Activated T-helper 1 cell treated with Interleukin-2 at 50 U/mL for 16 hours (primary cell): ENCODE measurements at regions not wholly inside any gene's neighbourhood (a gene's known extent, or its start where the extent isn't known, plus 50 kb on each side); places are given as distances from the start of the nearest gene placed in this dataset.

Experiments
- DNase-seq: peaks from one replicate; pipeline ENCODE4 v3.0.0-alpha.2; 2020; ENCODE audit warnings: low read depth

GRCh38 chr4:26105337-26105736 is 191.3 kb downstream of the SMIM20 start:
- DNase-seq, result no peak

DNA sequence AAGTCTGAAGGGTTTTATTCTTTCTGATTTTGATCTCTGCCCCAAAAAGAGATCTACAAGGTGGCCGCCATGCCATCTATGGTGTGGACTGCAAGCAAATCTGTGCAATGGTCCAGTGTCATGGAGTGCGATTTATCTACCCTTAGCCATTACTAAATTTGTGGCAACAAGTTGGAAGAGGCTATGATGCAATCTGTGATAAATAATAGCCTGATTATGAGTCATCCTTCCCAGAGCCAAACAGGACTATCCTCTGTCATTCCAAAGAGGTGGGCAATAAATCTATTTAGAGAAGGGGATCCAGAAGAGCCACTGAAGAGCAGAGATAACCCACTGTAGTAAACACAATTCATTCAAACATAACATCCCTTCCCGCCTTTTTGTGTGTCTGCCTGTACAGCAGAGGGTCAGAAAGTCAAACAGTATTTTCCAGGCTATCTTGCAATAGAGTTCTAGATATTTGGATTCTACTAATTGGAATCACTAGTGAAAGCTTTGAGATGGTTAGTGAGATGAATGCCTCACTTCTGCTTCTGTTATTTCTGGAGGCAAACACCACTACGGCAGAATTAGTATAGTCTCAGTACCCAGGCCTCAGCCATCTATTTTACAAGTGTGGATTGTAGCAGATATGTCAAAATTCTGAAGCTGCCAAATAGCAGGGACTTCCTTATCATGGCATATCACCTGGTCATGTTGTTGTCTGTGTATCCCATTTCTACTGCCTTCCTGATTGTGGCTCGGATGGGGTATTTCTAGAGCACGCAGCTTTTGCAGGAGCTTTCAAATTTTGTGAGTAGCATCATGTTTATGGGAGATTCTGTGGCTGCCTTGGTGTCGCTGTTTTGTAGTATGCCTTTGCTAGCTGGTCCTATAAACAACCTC is 192.0 kb downstream of the SMIM20 start:
- DNase-seq, result no peak

DNA sequence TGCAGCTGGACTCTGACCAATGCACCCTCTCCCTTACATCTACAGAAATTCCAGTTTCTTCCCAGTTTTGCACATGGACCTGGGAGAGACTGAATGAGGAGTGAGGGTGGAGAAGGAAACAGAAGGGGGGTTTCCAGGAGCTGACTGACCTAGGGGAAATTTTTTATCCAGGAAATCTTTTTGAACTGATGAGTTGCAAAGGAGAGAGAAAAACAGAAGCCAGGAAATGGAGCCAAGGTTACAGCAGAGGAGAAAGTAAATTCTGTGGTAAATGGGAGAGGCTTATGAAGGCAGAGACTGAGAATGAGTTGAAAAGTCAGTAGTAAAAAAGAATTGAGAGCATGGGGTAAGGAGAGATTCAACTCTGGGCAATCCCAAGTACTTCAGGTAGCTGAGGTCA is 192.8 kb downstream of the SMIM20 start:
- no peak for DNase-seq

- no peak for DNase-seq
These were observed 194.0 kb downstream of the SMIM20 start for GRCh38 chr4:26108054-26108453.

DNA sequence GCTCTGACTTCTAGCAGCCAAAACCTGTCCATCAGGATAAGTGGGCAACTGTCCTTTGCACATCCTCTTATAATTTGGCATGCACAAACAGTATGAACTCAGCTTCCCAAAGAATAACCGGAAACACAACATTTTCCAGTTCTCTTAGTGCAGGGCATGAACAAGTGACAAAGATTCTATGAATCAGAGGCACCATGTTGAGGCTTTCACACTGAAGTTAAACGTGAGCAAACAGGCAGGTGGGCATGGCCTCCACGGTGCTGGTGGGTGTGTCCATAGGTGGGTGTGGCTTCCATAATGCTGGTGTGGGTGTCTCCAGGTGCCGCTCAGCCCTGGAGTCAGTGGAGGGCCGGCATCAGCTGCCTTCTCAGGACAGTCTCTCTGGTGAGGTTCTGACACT is 196.5 kb downstream of the SMIM20 start:
- no peak for DNase-seq

GRCh38 chr4:26113339-26113940 is 199.4 kb downstream of the SMIM20 start:
- no peak for DNase-seq

DNA sequence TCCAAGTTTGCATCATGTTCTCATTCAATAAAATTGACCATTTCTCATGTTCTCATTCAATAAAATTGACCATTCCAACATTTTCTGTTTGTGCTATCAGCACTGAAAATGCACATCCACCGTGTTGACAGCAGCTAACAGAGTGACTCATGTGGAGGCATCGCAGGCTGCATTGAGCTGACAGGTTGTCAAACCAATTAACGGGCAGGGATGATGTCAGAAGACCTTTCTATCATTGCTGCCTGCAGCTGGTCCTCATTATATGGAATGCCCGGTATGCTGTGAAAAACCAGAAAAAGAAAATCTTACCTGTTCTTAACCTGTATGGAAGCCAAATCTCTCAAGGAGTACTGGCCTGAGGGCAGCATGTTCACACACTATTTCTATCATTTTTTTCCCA is 202.0 kb downstream of the SMIM20 start:
- DNase-seq, result no peak

DNA sequence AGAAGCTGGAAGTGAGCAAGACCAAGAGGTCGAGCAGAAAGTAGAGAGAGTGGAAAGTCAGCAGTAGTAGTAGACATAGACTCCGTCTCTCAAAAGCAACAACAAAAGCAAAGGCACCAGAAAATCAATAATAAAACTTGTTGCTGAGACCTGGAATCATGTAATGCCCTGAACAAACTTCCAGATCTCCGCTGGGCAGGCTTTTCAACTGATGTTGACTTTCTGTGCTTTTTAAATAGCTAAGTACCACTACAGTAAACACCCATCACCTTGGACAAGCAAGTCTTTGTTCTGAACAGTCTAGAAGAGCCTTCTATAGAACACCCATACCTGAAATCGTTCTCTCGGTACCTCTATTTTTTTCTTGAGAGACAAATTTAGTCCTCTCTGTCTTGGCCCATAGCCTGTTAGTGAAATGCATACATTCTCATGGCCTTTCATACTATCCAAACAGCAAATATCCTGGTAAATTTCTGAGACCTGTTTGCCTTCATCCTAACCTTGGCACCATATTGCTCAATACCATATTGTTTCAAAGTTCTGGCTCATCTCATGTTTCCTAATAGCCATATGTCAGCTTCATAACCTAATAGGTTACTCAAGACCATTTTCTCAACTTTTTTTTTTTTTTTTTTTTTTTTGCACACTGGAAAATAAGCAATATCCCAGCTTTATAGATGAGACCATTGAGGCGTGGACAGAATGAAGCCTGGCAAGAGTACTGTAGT is 200.6 kb upstream of the RBPJ start:
- DNase-seq, result no peak

DNA sequence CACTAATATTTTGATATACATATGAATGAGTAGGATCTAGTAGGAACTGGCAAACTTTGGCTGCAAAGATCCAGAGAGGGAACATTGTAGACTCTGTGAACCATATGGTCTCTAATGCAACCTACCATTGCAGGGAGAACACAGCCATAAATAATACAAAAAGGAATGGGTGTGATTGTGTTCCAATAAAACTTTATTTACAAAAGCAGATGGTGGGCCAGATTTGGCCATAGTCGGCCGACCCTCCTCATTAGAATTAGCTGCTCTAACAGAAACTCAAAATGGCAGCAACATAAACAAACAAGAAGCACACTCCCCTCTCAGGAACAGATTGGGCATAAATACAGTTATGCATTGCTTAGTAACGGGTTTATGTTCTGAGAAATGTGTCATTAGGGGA is 198.1 kb upstream of the RBPJ start:
- DNase-seq, result no peak

- no peak for DNase-seq
These were observed 196.0 kb upstream of the RBPJ start for GRCh38 chr4:26124753-26125321.

DNA sequence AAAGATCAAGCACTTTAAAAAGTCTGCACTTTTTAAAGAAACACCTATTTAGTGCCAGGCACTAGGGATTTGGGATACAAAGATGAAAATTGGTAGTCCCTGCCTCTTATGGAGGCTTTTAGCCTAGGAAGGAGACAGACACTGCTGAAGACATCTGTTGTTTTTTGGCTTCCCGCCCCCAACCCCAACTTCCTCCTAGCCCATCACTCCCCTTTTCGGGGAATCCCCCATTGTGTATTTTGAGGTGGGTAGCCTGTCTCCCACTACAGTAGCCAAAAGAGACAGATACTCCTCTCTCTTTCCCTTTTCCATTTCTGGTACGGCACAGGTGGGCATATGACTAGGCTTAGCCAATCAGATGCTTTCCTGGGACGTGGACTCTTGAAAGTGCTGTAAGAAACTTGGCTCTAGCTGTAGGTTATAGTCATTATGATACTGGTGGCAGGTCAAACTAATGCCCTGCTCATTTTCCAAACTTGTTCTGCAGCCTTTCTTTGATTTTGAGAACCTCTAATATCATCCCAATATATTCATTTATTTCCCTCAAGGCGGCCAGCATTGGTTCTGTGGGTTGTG is 194.6 kb upstream of the RBPJ start:
- no peak for DNase-seq

- no peak for DNase-seq
These were observed 193.8 kb upstream of the RBPJ start for GRCh38 chr4:26126994-26127393.

GRCh38 chr4:26127851-26128337 is 192.9 kb upstream of the RBPJ start:
- no peak for DNase-seq

GRCh38 chr4:26130173-26130572 is 190.6 kb upstream of the RBPJ start:
- no peak for DNase-seq

DNA sequence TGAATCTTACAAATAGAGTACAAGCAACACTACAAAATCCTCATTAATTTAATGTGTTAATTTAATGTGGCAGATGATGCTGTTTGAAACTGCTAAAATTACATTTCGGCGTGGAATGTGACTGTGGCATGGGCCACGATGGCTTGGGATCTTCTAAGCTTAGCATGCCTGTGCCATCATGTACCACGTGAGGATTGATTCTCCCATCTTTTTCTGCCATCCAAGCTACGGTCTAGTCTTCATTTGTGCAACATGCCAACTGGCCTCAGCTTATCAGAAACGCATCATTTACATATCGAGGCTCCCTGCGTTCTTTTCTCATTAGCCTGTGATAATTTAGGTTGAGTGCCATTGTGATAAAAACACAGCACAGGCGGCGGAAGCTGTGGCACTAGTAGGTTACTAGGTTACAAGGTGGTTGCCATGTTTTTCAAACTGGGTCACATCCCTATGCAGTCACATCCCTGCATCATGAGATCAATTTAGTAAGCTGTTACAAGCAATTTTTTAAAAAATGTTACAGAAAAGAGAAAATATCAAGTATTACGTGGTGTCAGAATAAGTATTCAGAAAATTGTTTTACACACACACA is 189.9 kb upstream of the RBPJ start:
- DNase-seq, result no peak

GRCh38 chr4:26131711-26132110 is 189.1 kb upstream of the RBPJ start:
- DNase-seq, result no peak

DNA sequence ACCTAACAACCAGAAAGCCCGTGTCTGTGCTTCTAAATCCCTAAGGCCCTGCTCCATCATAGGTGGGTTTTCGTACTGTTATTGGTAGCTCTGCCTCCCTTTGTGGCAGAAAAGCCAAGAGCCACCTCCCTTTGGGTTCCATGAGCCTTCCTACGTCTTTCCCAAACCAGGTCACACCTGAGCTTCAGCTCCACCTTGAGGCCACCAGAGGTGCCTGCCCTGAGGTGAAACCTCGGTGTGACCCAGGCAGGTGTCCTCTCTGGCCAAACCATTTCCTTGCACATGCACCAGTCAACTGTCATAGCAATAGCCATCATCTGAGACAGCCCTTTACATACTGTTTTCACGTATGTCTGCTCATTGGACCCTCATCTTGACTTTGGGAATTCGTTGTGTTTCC is 188.0 kb upstream of the RBPJ start:
- no peak for DNase-seq

- DNase-seq, result no peak
These were observed 187.0 kb upstream of the RBPJ start for GRCh38 chr4:26133840-26134239.

GRCh38 chr4:26135331-26135730 is 185.5 kb upstream of the RBPJ start:
- DNase-seq, result no peak

GRCh38 chr4:26136615-26137014 is 184.2 kb upstream of the RBPJ start:
- no peak for DNase-seq

DNA sequence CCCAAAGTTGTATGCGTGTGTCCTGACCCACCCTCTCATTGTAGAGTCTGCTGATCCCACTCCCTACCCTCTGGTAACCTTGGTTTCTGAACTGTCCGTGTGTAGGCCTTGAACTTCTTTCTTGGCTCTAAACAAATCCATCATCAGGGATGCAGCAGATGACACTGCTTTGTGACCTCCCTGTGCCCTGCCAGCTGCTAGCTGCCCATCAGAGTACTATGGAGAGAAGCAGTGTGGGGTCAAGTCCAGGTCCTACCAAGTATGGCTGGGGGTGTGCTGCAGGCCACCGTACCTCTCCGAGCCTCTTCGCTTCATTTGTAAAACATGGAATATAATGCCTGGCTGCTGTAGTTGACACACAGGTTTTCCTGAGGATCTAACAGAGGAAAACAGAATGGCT is 183.5 kb upstream of the RBPJ start:
- DNase-seq, result no peak
